HS-5 (cell line): ENCODE measurements at regions not wholly inside any gene's neighbourhood (a gene's known extent, or its start where the extent isn't known, plus 50 kb on each side); places are given as distances from the start of the nearest gene placed in this dataset.
A peak's percentile ranks its signal among the peaks of the same experiment; 100 is the strongest.

Source experiments
- DNase-seq: peaks from one replicate; pipeline ENCODE4 v3.0.0-alpha.2; 2012; ENCODE audit warnings: low read depth

- DNase-seq = no peak
These were observed 83.3 kb downstream of the ALDH8A1 start for GRCh38 chr6:134866563-134866962.

GRCh38 chr6:134864558-134864957, 85.3 kb downstream of the ALDH8A1 start:
- no peak for DNase-seq

DNA sequence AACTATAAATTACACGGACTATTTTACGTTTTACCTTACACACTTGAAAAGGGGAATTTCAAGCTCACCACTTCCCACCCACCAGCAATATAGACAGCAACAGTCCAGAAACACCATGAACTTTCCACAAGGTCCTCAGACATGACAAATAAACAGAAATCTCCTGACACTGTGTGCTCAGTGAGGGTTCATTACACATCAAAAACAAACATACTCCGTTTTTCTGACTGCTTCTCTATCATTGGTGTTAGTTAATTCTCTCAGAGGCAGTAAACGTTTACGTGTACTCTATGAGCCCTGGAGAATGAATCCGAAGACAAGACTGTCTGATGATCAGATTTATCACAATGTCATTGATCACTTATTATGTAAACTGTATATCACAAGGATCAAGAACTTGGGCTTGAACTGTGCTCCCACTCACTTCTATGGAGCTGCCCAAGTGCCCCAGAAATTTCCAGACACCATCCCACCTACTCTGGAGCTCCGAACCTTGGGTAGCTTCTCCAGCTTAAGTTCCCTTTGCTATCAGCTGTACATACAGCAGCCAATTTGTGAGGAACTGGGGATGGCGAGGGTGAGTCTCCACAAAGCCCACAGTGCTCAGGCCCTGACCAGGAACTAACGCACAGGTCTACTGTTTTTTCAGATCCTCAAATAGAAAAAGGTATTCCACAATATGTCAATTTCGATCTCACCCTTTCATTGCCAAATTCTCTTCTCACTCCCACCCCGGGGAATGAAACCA, 86.0 kb downstream of the ALDH8A1 start:
- DNase-seq = no peak

GRCh38 chr6:134854366-134854765, 95.5 kb downstream of the ALDH8A1 start:
- DNase-seq = no peak

- DNase-seq = peak; percentile 74
These were observed 96.5 kb downstream of the ALDH8A1 start for GRCh38 chr6:134853111-134854055.

DNA sequence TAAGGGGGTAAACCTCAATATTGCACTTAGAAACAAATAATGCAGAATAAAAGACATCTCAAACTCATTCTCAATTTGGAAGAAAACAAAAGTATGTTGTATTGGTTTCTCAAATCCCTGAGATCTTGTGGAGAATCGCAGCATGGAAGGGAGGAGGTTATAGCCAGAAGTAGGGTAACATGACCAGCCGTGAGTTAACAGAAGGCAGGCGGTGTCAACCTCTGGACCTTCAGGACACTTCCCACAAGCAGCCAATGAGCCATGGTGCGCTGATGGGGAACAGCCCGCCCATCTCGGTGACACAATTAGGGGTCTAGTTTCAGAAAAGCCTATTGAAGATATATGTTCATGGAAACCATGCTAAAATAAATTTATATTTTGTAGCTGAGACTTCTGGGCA, 98.4 kb downstream of the ALDH8A1 start:
- no peak for DNase-seq

GRCh38 chr6:134850721-134851305, 99.1 kb downstream of the ALDH8A1 start:
- no peak for DNase-seq

DNA sequence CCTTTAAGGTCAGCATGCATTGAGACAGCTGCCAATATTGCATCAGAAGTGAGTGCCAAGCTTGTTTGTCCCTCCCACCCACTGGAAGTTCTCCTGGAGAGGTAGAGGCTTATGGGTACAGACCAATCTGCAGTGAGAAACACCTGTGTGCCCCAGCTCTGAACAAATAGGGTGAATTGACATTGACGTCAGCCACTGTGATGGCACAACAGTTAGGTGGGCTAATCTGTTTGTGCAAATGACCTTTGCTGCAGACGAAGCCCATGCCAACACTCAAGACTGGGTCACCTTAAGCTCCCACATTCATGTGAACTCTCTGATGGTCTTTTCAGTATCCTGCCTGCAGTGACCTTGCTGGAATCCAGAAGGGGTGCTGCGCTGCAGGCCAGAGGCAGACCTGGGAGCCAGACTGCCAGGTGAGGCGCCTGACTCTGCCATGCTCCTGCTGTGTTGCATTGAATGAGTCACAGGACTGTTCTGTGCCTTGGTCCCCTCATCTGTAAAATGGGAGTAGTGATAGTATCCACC, 99.9 kb downstream of the ALDH8A1 start:
- no peak for DNase-seq

- no peak for DNase-seq
These were observed 101.8 kb downstream of the ALDH8A1 start for GRCh38 chr6:134848076-134848475.

DNA sequence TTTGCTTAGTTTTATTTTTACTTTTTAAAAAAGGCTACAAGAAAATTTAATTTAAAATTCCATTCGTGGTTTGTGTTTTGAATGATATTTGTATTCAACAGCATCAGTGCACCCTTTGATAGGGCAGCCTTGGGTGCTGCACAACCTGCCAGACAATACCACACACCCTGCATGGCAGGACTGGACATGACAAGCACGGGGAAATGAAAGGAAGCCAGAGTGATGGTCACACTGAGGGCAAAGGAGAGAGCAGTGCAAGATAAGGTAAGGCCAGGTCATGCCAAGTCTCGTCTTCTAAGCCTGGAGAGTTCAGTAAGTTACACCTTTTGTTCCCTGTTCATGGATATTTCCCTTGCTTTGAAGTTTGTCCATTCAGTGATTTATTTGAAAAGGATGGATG, 103.0 kb downstream of the ALDH8A1 start:
- no peak for DNase-seq

DNA sequence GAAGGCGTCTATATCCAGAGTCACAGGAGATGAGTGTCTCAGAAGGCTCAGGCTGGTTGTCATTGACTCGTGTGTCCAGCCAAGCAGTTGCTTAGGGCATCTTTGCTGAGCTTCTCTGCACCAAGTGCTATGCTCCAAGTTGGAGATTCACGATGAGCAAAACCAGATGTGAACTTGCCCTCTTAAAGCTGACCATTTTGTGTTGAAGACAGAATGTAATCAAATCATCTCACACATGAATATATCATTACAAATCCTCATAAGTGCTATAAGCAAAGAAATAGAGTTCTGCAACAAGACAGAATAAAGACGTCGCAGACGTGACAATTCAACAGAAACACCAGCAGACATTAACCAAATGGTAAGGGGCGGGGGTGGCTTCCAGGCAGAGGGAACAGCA, 103.9 kb downstream of the ALDH8A1 start:
- no peak for DNase-seq

DNA sequence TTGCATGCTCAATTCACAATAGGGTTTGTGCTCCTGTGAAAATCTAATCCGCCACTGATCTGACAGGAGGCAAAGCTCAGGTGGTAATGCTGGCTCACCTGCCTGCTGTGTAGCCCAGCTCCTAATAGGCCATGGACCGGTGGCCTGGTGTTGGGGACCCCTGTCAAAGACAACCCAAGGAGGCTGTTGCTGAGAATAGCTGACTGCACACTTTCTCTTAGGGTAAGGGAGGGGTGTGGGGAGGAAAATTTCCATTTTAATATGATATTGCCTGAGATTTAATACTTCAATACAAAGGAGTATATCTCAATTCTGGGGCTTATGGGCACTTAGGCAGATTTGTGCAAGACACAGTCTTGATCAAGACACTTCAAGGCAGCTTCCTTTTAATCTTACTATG, 105.8 kb downstream of the ALDH8A1 start:
- no peak for DNase-seq

DNA sequence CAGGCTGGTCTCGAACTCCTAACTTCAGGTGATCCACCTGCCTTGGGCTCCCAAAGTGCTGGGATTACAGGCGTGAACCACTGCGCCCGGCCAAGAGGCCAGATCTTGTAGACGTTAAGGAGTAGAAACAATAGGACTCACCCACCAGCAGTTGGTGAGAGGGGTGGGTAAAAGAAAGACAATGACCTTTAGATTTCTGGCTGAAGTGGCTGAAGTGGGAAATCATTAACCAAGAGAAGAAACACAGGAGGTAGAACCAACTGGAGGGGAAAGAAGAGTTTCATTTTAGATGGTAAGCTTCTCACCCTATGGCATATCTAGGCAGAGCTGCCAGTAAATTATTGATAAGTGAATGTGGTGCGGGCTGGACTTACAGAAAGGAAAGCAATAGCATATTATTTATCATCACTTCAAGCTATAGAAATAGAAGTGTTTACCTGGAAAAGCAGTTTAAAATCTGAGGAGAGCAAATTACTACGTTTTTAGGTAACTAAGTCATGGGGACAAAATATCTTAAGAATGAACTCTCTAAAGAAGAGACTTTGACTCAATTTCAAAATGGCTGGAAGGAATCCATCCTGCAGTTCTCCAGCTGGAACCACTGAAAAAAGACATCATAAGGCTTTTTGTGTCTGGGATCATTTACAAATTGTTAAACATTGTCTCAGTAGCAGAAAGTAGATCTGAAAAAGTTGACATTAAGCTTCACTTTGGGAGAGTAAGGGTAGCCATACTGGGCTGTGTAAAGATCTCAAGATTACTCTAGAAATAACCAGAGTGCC, 109.6 kb downstream of the ALDH8A1 start:
- no peak for DNase-seq

GRCh38 chr6:134835993-134836392, 113.9 kb downstream of the ALDH8A1 start:
- no peak for DNase-seq

- no peak for DNase-seq
These were observed 119.0 kb downstream of the ALDH8A1 start for GRCh38 chr6:134830940-134831339.

GRCh38 chr6:134830194-134830593, 119.7 kb downstream of the ALDH8A1 start:
- no peak for DNase-seq

DNA sequence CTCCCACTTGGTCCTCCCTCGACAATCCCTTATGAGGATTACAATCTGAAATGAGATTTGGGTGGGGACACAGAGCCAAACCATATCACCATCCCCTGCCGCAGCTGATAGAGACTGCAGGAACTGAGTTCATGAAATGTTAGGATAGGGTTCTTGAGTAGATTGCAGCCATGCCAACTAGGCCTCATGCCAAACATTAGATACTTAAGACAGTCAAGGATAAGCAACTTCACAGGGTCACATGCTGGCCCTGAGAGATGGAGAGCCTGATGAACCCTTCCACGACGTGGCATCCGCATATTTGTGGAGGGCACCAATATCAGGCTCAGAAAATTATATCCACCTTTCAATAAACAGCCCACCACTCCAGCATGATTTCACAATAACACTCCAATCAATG, 121.3 kb downstream of the ALDH8A1 start:
- DNase-seq = no peak

DNA sequence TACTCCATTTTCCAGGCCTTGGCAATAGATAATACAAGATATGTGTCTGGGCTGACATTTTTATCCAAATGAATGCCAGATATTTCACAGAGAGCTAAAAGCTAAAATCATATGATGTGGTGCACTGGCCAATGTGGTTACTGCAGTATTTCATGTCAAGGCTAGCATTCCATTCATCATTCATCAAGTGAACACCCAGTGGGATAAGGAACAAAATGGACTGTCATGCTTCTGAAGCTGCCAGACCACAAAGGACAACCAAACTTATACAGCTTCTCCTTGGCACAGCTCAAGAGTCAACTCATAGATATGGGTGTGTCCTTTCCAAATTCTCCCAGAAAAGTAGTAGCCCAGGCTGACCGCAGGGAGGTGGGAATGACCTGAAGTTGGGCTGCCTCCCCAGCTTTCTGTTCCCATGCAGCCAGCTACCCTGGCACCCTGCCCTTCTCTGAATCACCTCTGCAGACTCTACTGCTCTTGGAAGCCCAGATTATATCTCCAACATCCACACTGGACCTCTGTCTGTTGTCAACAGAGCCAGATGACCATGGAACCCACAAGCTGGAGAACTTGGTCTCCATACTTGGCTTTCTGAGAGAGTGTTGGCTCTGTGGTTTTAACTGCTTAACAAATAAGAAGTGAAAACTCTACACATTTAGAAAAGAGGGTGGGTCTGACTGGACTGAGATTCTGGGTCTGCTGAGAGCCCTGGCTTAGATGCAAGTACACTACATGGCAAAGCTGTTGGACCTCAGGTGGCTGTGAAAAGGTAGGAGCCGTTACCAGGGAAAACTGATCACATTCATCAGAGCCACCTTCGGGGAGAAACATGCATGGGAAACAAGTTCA, 122.8 kb downstream of the ALDH8A1 start:
- peak; percentile 65 for DNase-seq

- no peak for DNase-seq
These were observed 126.2 kb downstream of the ALDH8A1 start for GRCh38 chr6:134823710-134824034.

DNA sequence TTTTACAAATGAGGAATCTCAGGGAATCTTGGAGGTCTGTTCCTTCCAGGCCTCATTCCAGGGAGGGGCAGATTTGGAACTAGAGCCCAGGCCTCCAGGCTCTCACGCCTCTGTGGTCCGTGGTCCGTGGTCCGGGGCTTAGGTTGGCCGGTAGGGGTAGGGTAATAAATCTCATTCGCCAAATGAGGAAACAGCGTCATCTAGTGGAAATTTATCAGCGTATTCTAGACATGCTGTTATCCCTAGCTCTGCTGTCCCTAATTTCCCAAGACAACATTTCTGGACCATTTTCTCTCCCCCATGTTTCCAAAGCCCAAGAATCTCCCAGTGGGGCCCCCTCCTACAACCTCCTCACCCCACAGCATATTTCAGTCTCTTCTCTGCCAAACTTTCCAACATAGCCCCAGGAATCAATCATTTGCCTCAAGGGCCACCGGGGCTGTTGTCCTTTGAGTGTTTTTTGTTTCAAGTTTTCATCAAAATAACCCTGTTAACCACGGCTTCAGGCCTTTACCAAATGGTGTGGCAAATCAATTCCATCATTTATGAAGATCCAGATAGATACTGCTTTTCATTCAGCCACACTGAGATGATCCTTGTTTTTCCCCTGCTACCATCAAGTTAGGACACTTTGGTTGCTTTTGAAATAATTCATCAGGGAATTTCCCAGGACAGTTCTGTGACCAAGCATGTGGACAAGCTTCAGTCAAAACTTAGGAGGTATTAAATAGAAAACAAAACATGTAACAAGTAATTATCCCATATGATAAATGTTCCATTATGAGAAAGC, 126.8 kb downstream of the ALDH8A1 start:
- DNase-seq = peak; percentile 67
